ENCODE measurements at regions not wholly inside any gene's neighbourhood (a gene's known extent, or its start where the extent isn't known, plus 50 kb on each side); places are given as distances from the start of the nearest gene placed in this dataset.

DNA sequence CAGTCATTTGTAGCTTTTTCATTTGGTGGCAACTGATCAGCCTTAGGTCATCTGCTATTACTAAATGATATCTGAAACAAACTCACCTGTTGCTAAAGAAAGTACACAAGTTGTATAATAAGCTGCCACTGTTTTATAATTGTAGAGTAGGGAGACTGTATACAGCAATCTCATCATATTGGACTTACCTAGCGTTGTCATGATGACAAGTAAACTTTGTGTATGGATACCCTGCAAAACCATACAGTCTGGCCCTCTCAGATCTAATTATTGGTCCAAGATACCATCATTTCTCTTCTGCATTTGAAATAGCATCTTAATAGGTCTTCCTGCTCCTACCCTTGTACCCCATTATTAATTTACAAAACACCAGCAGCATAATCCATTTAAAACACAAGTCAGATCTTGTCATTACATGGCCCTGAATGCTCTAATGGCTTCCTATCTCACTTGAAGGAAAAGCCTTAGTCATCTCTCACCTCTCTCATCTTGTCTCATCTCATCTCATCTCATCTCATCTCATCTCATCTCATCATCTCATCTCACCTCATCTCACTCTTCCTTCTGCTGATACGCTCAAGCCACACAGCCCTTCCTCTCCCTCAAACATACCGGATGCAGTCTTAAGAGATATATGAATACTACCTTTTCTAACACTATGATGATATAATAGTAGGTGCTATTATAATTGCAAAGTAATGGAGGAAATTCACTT is 540.6 kb downstream of the MDFIC start:
- Histone ChIP-seq H3K9ac (ENCODE audit: low read depth, low read length) (no peak overlapping the region), H3K14ac (replicated peaks; ENCODE audit: low read depth, low read length) (no peak overlapping the region), H4K20me1 (ENCODE audit: insufficient read depth, low read length) (no peaks in the 10 kb centered on the region), H3K4me3 (ENCODE audit: insufficient read depth, low read depth, low read length) (no peak overlapping the region), H3K9me3 (ENCODE audit: control insufficient read depth, insufficient read depth, low read length) (no peaks in the 10 kb centered on the region), H3K23ac (ENCODE audit: low read depth, low read length) (no peak overlapping the region), H2BK20ac (ENCODE audit: low read depth, low read length) (no peak overlapping the region), H4K8ac (ENCODE audit: low read depth in 2 of 2, low read length in 2 of 2) (no peak overlapping the region), H2AK5ac (ENCODE audit: low read depth, low read length) (no peak overlapping the region), H3K9me1 (ENCODE audit: insufficient read depth, low read length) (no peaks in the 10 kb centered on the region), H3K27me3 (ENCODE audit: control insufficient read depth, insufficient read depth, low read length) (no peaks in the 10 kb centered on the region), H3K4me2 (ENCODE audit: low read depth, low read length) (no peak overlapping the region), H2BK120ac (ENCODE audit: low read depth, low read length) (no peak overlapping the region), H3K4ac (ENCODE audit: low read depth, low read length) (no peak overlapping the region), H3K79me1 (ENCODE audit: low read depth in 1 of 2, low read length in 2 of 2) (no peaks in the 10 kb centered on the region), H2BK15ac (ENCODE audit: low read depth, low read length) (no peak overlapping the region), H3K36me3 (ENCODE audit: control insufficient read depth, insufficient read depth, low read length) (no peaks in the 10 kb centered on the region), H3K56ac (ENCODE audit: extremely low read depth, insufficient read depth, low read length) (no peak overlapping the region), H2BK5ac (ENCODE audit: low read depth, low read length, poor library complexity, severe bottlenecking) (no peak overlapping the region), H4K91ac (ENCODE audit: insufficient read depth, low read depth, low read length) (no peak overlapping the region), H3K27ac (ENCODE audit: insufficient read depth, low read length) (no peak overlapping the region), H4K5ac (ENCODE audit: low read depth, low read length) (no peak overlapping the region), H3K18ac (ENCODE audit: low read depth, low read length) (no peak overlapping the region), H2AFZ (replicated peaks; ENCODE audit: low read length, poor library complexity) (no peak overlapping the region), H2AK9ac (replicated peaks; ENCODE audit: low read depth, low read length, poor library complexity) (no peak overlapping the region), H3K4me1 (ENCODE audit: control insufficient read depth, insufficient read depth, low read length) (no peaks in the 10 kb centered on the region)
- POLR2A ChIA-PET (ENCODE audit: unreplicated experiment) = no interaction called here
- in situ Hi-C loops (cut with MboI; ENCODE audit: low sequenced_read_pairs) = no loop called here
- BruUV-seq (replicated peaks) = no TSS peak
- no CpG with 5 or more reads among the region's 3 CpGs for WGBS, 2 experiments (ENCODE audit: extremely low coverage in 2 of 2, insufficient read length in 1 of 2)
- dilution Hi-C loops (cut with HindIII; ENCODE audit: low sequenced_read_pairs, unreplicated experiment) = no loop called here
- ATAC-seq (ENCODE audit: low read depth) (no peak), DNase-seq (no peak)
- CTCF ChIA-PET = no interaction called here
- no peak for TF ChIP-seq SMC3 (IDR thresholded peaks at IDR 0.05; ENCODE audit: low read depth, low read length)
- TF ChIP-seq, protein P1, sequence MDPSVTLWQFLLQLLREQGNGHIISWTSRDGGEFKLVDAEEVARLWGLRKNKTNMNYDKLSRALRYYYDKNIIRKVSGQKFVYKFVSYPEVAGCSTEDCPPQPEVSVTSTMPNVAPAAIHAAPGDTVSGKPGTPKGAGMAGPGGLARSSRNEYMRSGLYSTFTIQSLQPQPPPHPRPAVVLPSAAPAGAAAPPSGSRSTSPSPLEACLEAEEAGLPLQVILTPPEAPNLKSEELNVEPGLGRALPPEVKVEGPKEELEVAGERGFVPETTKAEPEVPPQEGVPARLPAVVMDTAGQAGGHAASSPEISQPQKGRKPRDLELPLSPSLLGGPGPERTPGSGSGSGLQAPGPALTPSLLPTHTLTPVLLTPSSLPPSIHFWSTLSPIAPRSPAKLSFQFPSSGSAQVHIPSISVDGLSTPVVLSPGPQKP (IDR thresholded peaks at IDR 0.05; ENCODE audit: borderline replicate concordance, low read depth, low read length) = no peak
- no peak for TF ChIP-seq RCOR1 (IDR thresholded peaks at IDR 0.05; ENCODE audit: insufficient replicate concordance, low read length)
- TF ChIP-seq RFX5 (IDR thresholded peaks at IDR 0.05; ENCODE audit: low read depth, low read length) = no peak
- TF ChIP-seq, protein P2, sequence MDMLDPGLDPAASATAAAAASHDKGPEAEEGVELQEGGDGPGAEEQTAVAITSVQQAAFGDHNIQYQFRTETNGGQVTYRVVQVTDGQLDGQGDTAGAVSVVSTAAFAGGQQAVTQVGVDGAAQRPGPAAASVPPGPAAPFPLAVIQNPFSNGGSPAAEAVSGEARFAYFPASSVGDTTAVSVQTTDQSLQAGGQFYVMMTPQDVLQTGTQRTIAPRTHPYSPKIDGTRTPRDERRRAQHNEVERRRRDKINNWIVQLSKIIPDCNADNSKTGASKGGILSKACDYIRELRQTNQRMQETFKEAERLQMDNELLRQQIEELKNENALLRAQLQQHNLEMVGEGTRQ (IDR thresholded peaks at IDR 0.05; ENCODE audit: low read depth, low read length) = no peak
- no peak for TF ChIP-seq MAFK (IDR thresholded peaks at IDR 0.05; ENCODE audit: low read depth, low read length)
- no peak for TF ChIP-seq MXI1 (IDR thresholded peaks at IDR 0.05; ENCODE audit: borderline replicate concordance, low read depth, low read length)
- TF ChIP-seq CHD1 (IDR thresholded peaks at IDR 0.05; ENCODE audit: low read depth, low read length) = no peak
- no peak for TF ChIP-seq CEBPB (IDR thresholded peaks at IDR 0.05; ENCODE audit: low read depth, low read length)
- TF ChIP-seq, protein P3, sequence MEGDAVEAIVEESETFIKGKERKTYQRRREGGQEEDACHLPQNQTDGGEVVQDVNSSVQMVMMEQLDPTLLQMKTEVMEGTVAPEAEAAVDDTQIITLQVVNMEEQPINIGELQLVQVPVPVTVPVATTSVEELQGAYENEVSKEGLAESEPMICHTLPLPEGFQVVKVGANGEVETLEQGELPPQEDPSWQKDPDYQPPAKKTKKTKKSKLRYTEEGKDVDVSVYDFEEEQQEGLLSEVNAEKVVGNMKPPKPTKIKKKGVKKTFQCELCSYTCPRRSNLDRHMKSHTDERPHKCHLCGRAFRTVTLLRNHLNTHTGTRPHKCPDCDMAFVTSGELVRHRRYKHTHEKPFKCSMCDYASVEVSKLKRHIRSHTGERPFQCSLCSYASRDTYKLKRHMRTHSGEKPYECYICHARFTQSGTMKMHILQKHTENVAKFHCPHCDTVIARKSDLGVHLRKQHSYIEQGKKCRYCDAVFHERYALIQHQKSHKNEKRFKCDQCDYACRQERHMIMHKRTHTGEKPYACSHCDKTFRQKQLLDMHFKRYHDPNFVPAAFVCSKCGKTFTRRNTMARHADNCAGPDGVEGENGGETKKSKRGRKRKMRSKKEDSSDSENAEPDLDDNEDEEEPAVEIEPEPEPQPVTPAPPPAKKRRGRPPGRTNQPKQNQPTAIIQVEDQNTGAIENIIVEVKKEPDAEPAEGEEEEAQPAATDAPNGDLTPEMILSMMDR (conservative IDR thresholded peaks at IDR 0.05; ENCODE audit: low read depth, low read length) = no peak
- TF ChIP-seq POLR2A (IDR thresholded peaks at IDR 0.05; ENCODE audit: low read depth, low read length) = no peak
- no peak for TF ChIP-seq BHLHE40 (IDR thresholded peaks at IDR 0.05; ENCODE audit: low read depth, low read length)
- no peak for TF ChIP-seq MAZ (IDR thresholded peaks at IDR 0.05; ENCODE audit: borderline replicate concordance, low read depth, low read length)
- intact Hi-C loops (cut with micrococcal nuclease) = no loop called here
